GM21825 (cell line): ENCODE measurements at regions not wholly inside any gene's neighbourhood (a gene's known extent, or its start where the extent isn't known, plus 50 kb on each side); places are given as distances from the start of the nearest gene placed in this dataset.
"Not testable (repeated sequence)": the region's sequence is repeated elsewhere in the genome, so short reads cannot be mapped to it uniquely, and the experiment has no call there.

Source experiments
- ATAC-seq: cut with Tn5 transposase; IDR thresholded peaks from one replicate; pipeline ENCODE4 v1.9.1; 2021; ENCODE audit warnings: mild to moderate bottlenecking, moderate library complexity; ENCODE audit not compliant: unreplicated experiment

DNA sequence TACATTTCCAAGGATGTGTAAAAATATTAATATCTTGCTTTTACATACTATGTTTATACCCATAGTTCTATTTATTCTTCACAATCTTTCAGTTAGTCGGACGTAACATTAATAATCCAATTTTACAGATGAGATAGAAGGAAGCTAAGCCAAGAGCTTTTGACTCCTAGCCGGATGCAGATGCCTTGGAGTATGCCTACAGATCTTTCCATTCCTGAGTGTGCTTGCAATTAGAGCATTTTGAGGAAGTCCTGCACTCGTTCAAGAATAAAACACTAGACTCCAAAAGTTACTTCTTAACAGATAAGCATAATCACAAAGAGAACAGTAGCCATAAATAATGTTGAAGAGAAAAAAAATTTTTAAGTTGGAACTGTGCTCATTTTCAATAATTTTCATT lies 337.6 kb upstream of the CLEC14A start:
- ATAC-seq: no peak

DNA sequence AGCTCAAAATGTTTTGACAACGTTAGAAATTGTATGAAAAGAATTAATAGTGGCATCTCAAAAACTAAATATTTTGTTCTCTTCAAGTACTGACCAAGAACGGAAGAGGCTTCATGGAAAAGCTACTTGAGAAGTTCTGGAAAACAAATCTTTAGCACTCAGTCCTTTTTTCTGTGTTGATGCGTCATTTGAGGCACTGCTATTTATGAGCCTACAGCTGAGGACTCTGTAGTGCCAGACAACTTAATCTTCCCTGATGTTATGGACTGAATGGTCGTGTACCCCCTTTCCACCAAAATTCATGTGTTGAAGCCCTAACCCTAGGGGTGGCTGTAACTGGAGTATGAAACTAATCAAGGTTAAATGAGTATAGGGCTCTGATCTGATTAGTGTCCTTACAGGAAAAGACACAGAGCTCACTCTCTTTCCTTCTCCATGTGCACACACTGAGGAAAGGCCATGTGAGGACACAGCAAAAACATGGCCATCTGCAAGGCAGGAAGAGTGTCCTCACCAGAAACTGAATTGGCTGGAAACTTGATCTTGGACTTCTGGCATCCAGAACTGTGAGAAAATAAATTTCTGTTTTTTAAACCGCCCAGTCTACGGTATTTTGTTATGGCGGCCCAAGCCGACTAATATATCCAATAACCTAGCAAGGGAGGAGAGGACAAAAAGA lies 337.0 kb upstream of the CLEC14A start:
- no peak for ATAC-seq

- no peak for ATAC-seq
Observed at GRCh38 chr14:38589747-38590350, 334.0 kb upstream of the CLEC14A start.

DNA sequence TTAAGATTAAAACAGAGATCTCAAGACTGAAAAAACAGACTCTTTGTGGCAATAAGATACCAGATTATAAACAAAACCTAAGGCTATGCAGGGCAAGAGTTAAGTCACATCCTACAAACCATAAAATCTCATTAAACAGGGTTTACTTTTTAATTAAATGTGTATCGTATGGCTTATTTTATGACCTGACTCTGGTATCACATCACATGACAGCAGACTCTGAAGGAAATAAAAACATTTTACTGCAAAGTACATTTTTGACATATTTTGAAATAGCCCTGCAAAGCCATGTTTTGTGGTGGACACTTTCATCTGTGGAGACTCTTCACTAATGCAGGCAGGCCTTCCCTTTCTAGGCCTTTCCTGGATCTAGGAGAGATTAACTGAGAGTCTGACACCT lies 327.6 kb upstream of the CLEC14A start:
- no peak for ATAC-seq

GRCh38 chr14:38578278-38578681 lies 322.4 kb upstream of the CLEC14A start:
- ATAC-seq: no peak

- no peak for ATAC-seq
Observed at GRCh38 chr14:38567703-38568102, 311.8 kb upstream of the CLEC14A start.

GRCh38 chr14:38561657-38562056 lies 305.8 kb upstream of the CLEC14A start:
- ATAC-seq: no peak

- no peak for ATAC-seq
Observed at GRCh38 chr14:38559711-38560110, 303.8 kb upstream of the CLEC14A start.

- not testable (repeated sequence) for ATAC-seq
Observed at GRCh38 chr14:38557391-38557790, 301.5 kb upstream of the CLEC14A start.

DNA sequence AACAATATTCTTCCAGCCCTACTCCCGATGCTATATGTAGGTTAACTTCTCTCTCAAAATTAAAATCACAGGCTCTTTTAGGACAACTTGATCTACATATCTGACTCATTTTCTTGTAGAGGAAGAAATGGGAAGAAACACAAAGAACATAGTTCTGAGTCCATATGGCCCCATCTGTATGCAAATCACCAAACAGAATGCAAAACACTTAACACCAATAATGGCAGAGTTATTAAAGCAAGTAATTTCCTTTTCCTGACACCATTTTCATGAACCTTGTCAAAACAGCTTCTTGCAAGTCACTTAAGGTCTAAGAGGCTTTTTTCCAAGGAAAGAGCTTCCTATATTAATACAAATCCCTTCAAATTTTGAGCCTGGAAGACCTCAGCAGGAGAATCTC lies 300.4 kb upstream of the CLEC14A start:
- no peak for ATAC-seq

GRCh38 chr14:38554026-38554425 lies 298.1 kb upstream of the CLEC14A start:
- no peak for ATAC-seq

DNA sequence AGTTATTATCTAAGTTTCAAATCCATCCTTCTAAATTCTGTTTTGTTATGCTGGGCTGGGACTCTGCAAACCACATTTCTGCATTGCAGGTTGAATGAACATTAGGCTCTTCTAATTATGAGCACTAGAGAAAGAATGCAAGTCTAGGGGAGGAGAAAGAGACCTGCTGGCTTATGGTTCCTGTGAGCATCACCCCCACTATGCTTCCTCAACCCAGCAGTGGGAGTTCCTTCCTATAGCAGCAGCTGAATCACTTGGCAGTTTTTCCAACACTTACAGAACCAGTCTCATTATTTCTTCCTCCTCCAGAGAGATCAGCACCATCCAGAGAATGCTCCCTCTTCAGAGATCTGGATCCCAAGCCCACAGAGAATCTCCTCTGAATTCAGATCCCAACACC lies 297.7 kb upstream of the CLEC14A start:
- ATAC-seq: no peak

DNA sequence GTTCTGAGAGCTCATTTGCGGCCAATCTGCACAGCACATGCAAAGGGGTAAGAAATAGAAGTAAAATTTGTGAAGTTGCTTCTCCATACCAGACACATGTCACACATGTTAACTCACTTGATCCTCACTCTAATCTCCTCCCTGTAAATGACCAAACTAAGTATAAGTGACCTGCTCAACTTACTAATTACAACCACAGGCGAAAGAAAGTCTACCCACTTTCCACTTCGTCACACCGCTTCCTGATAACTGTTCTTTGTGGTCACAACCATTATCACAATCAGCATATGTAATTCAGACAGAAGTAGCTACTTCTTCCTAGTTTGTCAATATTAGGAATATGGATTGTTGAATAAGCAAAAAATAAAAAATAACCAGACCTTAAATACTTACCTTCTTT lies 293.7 kb upstream of the CLEC14A start:
- no peak for ATAC-seq

- no peak for ATAC-seq
Observed at GRCh38 chr14:38547961-38548490, 292.1 kb upstream of the CLEC14A start.

- ATAC-seq: no peak
Observed at GRCh38 chr14:38546932-38547551, 291.1 kb upstream of the CLEC14A start.

- no peak for ATAC-seq
Observed at GRCh38 chr14:38544776-38545175, 288.9 kb upstream of the CLEC14A start.

DNA sequence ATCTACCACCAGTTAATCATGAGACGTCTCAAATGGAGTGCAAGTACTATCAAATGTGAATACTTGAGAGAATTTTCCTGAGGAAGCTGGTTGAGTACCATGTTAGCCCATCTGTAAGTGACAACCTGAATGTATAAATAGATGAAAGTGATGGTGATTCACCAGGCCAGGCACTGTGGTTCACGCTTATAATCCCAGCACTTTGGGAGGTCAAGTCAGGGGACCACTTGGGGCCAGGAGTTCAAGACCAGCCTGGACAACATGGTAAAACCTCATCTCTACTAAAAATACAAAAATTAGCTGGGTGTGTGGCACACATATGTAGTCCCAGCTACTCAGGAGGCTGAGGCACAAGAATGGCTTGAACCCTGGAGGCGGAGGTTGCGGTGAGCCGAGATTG lies 288.0 kb upstream of the CLEC14A start:
- not testable (repeated sequence) for ATAC-seq

DNA sequence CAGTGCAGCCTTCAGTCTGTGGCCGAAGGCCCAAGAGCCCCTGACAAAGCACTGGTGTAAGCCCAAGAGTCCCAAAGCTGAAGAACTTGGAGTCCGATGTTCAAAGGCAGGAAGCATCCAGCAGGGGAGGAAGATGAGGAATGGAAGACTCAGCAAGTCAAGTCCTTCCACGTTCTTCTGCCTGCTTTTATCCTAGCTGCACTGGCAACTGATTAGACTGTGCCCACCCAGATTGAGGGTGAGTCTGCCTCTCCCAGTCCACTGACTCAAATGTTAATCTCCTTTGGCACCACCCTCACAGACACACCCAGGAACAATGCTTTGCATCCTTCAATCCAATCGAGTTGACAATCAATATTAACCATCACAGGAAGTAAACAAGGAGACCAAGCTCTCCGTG lies 282.2 kb upstream of the CLEC14A start:
- ATAC-seq: not testable (repeated sequence)

- no peak for ATAC-seq
Observed at GRCh38 chr14:38536376-38537038, 280.6 kb upstream of the CLEC14A start.

DNA sequence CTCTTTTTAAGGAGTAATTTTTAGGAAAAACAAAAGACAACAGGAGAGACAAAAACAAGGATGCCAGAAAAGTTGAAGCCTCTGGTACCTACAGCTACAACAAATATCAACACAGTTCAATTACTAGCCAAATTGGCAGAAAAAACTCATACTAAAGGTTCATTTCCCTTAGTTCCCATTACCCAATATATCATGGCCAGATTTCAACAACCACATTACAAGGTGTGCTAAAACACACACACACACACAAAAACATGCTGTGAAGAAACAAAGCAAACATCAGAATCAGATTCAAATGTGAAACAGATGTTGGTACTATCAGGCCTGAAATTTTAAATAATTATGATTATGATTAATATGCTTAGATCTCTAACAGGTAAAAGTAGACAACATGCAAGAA lies 272.7 kb upstream of the CLEC14A start:
- ATAC-seq: no peak

DNA sequence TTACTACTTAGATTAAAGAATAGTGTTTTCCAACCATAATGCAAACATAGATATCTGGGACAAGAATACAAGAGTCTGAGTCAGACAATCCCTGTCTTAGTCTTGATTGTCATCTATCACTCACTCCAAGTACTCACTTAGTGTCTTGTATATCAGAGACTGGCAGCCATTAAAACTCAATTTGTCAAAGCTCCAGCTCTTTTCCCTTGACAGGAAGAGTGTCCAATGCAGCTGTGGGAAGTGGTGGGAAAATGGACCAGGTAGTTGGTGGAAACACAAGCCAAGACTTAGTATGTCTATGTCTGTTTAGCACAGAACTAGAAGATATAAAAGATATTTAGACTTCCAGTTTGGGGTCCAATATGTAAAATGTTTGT lies 271.6 kb upstream of the CLEC14A start:
- ATAC-seq: no peak
